Stomach (tissue), 4 donors: ENCODE measurements at regions not wholly inside any gene's neighbourhood (a gene's known extent, or its start where the extent isn't known, plus 50 kb on each side); places are given as distances from the start of the nearest gene placed in this dataset.

Source experiments
- CTCF ChIP-seq, 7 experiments: fragments of 450-650 bp in 4 of 7; fragments of 200-600 bp in 3 of 7; sonication (generic) in 3 of 7; IDR thresholded peaks; one replicate each; pipeline ENCODE4 v1.5.1; 2016 to 2019; ENCODE audit warnings: antibody characterized with exemption in 7 of 7, control low read depth in 2 of 7, mild to moderate bottlenecking in 1 of 7
- EP300 ChIP-seq: sonication (generic); formaldehyde crosslinking; IDR thresholded peaks from one replicate; pipeline ENCODE4 v1.6.1; 2017; ENCODE audit warnings: antibody characterized with exemption
- POLR2A ChIP-seq, 4 donors: fragments of 450-650 bp; IDR thresholded peaks; one replicate each; pipeline ENCODE4 v1.6.1; 2016; ENCODE audit warnings: antibody characterized with exemption in 4 of 4, control low read depth in 2 of 4, mild to moderate bottlenecking in 1 of 4, moderate library complexity in 1 of 4
- POLR2AphosphoS5 ChIP-seq, 3 donors: sonication (generic); formaldehyde crosslinking; IDR thresholded peaks; one replicate each; pipeline ENCODE4 v1.6.1; 2016; ENCODE audit warnings: antibody characterized with exemption in 3 of 3

DNA sequence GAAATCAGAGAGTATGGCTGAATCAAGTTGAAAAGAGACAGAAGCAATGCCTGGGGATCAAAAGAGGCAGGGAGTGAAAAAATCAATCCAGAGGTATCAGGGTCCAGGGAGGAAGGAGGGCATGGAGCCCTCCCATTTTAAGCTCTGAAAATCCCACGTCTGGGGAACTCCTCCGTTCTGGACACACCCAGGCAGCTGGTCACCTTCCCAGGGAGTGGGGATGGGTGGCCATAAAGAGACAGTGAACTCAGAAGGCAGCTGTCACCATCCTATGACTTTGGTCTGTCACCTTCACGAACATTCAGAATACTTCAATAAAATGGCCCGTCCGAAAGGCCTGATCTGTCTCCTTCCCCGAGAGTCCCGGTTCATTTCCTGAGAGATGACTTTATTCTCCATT, 71.6 kb downstream of the MAP1LC3B2 start:
- TF ChIP-seq CTCF (IDR thresholded peaks at IDR 0.05) (no peak), POLR2A (IDR thresholded peaks at IDR 0.05) (no peak), POLR2AphosphoS5 (IDR thresholded peaks at IDR 0.05) (no peak), EP300 (no peak)
